Transverse colon (tissue), 4 donors: ENCODE measurements at regions not wholly inside any gene's neighbourhood (a gene's known extent, or its start where the extent isn't known, plus 50 kb on each side); places are given as distances from the start of the nearest gene placed in this dataset.

Experiments used
- DNase-seq: peaks from one replicate; pipeline ENCODE4 v3.0.0-alpha.2; 2019
- H3K27ac ChIP-seq, 4 donors: fragments of 200-600 bp; sonication (generic); 2 replicates each; pipeline ENCODE4 v1.5.1; 2016 to 2018; ENCODE audit warnings: inconsistent platforms in 4 of 4
- H3K27me3 ChIP-seq: fragments of 200-600 bp; sonication (generic); 2 replicates; pipeline ENCODE4 v1.5.1; 2017; ENCODE audit warnings: inconsistent platforms
- H3K36me3 ChIP-seq, 4 donors: fragments of 200-600 bp; sonication (generic); 2 replicates each; pipeline ENCODE4 v1.5.1; 2017 to 2019; ENCODE audit warnings: inconsistent platforms in 4 of 4
- H3K4me1 ChIP-seq, 4 donors: fragments of 200-600 bp; sonication (generic); 2 replicates each; pipeline ENCODE4 v1.5.1; 2017 to 2020; ENCODE audit warnings: inconsistent platforms in 4 of 4
- H3K4me3 ChIP-seq, 4 donors: fragments of 200-600 bp; sonication (generic); 1 replicate in 1 of 4; 2 replicates in 3 of 4; pipeline versions ENCODE4 v1.5.1 to v1.6.1; 2017 to 2019; ENCODE audit warnings: inconsistent platforms in 4 of 4
- H3K9me3 ChIP-seq, 2 donors: fragments of 200-600 bp; sonication (generic); 2 replicates each; pipeline ENCODE4 v1.5.1; 2017 to 2019; ENCODE audit warnings: inconsistent platforms in 2 of 2
- CTCF ChIP-seq, 5 experiments: fragments of 200-600 bp in 3 of 5; fragments of 450-650 bp in 2 of 5; sonication (generic) in 3 of 5; IDR thresholded peaks; 1 replicate in 2 of 5; 2 replicates in 3 of 5; pipeline ENCODE4 v1.5.1; 2016 to 2017; ENCODE audit warnings: antibody characterized with exemption in 5 of 5, inconsistent platforms in 3 of 5, mild to moderate bottlenecking in 2 of 5, moderate library complexity in 1 of 5
- EP300 ChIP-seq: sonication (generic); formaldehyde crosslinking; IDR thresholded peaks from one replicate; pipeline ENCODE4 v1.6.1; 2017; ENCODE audit warnings: antibody characterized with exemption, low read depth
- POLR2A ChIP-seq: fragments of 450-650 bp; IDR thresholded peaks from one replicate; pipeline ENCODE4 v1.6.1; 2016; ENCODE audit warnings: antibody characterized with exemption, mild to moderate bottlenecking, moderate library complexity
- POLR2AphosphoS5 ChIP-seq, 3 donors: sonication (generic); formaldehyde crosslinking; IDR thresholded peaks; one replicate each; pipeline ENCODE4 v1.6.1; 2016; ENCODE audit warnings: antibody characterized with exemption in 3 of 3
- WGBS, 2 donors: methylation state at CpG; one replicate each; pipeline ENCODE4 v1.1.5; 2018; ENCODE audit warnings: low coverage in 1 of 2; 5-methylcytosine and 5-hydroxymethylcytosine counted together
- in situ Hi-C, 4 donors: fragments of 200-750 bp; cut with MboI; loops; one replicate each; pipeline versions ENCODE4 v1.15.0 to v1.15.1; 2017; ENCODE audit warnings: low sequenced_read_pairs in 3 of 4, low pct_ligation_motif_present in 1 of 4, low pct_unique_long_range_greater_than_20kb in 1 of 4
- intact Hi-C: fragments of 100-400 bp; cut with DNase I; formaldehyde crosslinking; loops from one replicate; pipeline ENCODE4 v1.15.1; 2023; ENCODE audit warnings: low total_unique reads

DNA sequence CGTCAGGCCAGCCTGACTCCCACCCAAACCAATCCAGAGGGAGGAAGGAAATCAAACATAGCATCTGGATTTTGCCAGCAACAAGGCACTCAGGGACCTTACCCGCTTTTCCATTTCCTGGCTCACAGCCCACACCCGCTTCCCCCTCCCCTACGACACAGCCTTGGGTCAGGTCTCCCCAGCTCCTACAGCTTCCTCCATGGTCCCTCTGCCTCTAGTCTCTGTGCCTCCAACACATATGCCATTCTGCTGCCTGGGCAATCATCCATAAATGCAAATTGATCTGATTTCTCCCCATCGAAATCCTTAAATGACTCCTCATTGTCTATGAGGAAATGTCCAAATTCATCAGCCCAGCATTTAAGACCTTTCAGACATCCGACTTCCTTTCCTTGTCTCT lies 53.2 kb upstream of the CUX1 start:
- in situ Hi-C loops (no loop called here), intact Hi-C loops (no loop called here)
- no peaks in the 10 kb centered on the region for H3K27me3 ChIP-seq
- no peak overlapping the region for H3K4me3 ChIP-seq
- WGBS, 2 donors: 35 to 64% methylated on average over 5 to 6 of the region's 6 CpGs
- TF ChIP-seq EP300 (no peak), CTCF (IDR thresholded peaks at IDR 0.05) (no peak), POLR2A (no peak), POLR2AphosphoS5 (IDR thresholded peaks at IDR 0.05) (no peak)
- H3K4me1 ChIP-seq: no peaks in the 10 kb centered on the region
- H3K36me3 ChIP-seq: no peaks in the 10 kb centered on the region
- no peaks in the 10 kb centered on the region for H3K9me3 ChIP-seq
- no peak overlapping the region for H3K27ac ChIP-seq
- no peak for DNase-seq

DNA sequence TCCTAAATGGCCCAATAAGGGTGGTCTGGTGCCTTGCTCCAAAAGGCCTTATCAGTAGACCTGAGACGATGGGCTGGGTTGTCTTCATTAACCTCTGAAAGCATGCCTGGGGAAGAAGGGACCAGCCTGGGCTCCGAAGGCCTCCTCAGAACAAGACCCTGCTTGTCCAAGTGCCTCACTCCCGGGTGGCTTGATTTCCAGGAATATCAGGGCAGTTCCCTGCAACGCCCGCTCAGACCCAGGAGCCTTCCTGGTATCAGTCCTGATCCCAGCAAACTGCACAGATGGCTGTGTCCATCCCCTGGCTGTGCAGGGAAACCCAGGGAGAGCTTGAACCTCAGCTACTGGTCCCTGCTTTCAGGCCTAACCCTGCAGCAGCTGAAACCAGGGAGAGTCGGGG lies 49.9 kb upstream of the CUX1 start:
- H3K4me3 ChIP-seq: no peak overlapping the region
- DNase-seq: no peak
- intact Hi-C loops: no loop called here
- H3K4me1 ChIP-seq: no peaks in the 10 kb centered on the region
- in situ Hi-C loops: no loop called here
- H3K36me3 ChIP-seq: no peaks in the 10 kb centered on the region
- no peaks in the 10 kb centered on the region for H3K9me3 ChIP-seq
- peaks cover 5% of the 10 kb centered on the region for H3K27me3 ChIP-seq
- WGBS, 2 donors: 72% methylated on average over 6 of the region's 6 CpGs; no CpG with 5 or more reads in 1 of the 2 donors
- TF ChIP-seq POLR2A (no peak), POLR2AphosphoS5 (IDR thresholded peaks at IDR 0.05) (no peak), EP300 (no peak), CTCF (IDR thresholded peaks at IDR 0.05) (no peak)
- no peak overlapping the region for H3K27ac ChIP-seq
